ENCODE measurements at regions not wholly inside any gene's neighbourhood (a gene's known extent, or its start where the extent isn't known, plus 50 kb on each side); places are given as distances from the start of the nearest gene placed in this dataset.

DNA sequence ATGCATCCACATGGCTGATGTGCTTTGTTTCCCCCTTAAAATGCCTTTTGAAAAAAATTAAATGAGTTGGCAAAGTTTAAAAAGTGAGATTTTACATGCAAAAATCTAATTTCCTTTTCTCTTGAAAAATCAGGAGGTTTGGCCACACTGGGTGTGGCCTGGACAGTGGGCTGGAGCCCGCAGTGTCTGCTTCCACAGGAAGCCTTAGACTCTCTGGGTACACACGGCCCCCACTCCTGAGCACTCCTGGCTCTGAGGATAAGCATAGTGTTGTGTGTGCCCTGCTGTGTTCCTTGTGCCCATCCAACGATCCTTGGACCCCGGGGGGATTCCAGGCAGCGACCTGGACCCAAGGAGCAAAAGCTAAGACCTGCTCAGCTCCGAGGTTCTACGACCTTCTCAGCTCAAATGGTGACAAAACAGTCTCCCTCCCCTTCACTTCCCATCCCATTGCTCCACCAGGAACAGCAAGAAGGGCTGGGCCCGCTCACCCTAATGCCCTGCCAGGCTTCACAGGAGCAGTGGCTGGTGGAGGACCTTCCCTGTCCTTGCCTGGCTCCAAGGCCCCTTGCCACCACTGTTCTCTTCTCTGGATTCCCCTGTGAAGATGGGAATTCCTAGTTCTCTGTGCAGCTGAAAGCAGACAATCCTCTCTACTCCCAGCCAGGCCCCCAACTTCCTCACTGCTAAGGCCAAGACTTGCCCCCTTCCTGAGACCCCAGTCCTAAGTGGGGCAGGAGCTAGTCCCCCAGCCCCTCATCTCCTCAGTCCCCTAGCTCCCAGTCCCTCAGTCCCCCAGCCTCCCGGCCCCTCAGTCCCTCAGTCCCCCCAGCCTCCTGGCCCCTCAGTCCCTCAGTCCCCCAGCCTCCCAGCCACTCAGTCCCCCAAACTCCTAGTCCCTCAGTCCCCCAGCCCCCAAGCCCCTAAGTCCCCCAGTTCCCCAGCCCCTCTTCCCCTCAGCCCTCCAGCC, 395.8 kb downstream of the PTPRU start:
- peaks cover 40% of the 10 kb centered on the region for H3K4me1 Mint-ChIP-seq
- peak overlapping the region; percentile 71 to 96 (median 72) for H3K27ac Mint-ChIP-seq
- H3K36me3 Mint-ChIP-seq (ENCODE audit: low read depth) = no peaks in the 10 kb centered on the region
- H3K4me3 Mint-ChIP-seq = no peak overlapping the region
- H3K27me3 Mint-ChIP-seq (ENCODE audit: low read depth) = peaks cover 8% of the 10 kb centered on the region
- TF ChIP-seq, protein P1, sequence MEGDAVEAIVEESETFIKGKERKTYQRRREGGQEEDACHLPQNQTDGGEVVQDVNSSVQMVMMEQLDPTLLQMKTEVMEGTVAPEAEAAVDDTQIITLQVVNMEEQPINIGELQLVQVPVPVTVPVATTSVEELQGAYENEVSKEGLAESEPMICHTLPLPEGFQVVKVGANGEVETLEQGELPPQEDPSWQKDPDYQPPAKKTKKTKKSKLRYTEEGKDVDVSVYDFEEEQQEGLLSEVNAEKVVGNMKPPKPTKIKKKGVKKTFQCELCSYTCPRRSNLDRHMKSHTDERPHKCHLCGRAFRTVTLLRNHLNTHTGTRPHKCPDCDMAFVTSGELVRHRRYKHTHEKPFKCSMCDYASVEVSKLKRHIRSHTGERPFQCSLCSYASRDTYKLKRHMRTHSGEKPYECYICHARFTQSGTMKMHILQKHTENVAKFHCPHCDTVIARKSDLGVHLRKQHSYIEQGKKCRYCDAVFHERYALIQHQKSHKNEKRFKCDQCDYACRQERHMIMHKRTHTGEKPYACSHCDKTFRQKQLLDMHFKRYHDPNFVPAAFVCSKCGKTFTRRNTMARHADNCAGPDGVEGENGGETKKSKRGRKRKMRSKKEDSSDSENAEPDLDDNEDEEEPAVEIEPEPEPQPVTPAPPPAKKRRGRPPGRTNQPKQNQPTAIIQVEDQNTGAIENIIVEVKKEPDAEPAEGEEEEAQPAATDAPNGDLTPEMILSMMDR (IDR thresholded peaks at IDR 0.05; ENCODE audit: unreplicated experiment in 3 of 3) = no peak
- H3K9me3 Mint-ChIP-seq = no peaks in the 10 kb centered on the region

DNA sequence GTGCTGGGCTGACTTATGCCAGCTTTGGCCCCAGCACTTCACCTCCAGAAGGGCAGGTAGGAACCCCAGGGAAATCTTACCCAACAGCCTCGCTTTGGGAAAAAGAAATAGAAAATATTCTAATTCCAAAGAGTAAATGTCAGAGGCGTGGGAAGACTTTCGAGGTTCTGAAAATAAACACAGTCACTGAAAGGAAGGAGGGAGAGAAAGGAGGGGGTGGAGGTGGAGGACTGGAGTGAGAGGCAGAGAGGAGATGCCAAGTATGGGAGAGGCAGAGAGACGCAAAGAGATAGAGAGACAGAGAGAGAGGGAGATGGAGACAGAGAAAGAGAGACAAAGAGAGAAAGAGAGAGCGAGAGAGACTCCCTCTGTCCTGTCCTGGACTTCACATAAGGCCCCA, 395.0 kb downstream of the PTPRU start:
- H3K9me3 Mint-ChIP-seq = no peaks in the 10 kb centered on the region
- TF ChIP-seq, protein P1 (IDR thresholded peaks at IDR 0.05; ENCODE audit: unreplicated experiment in 3 of 3) = no peak
- peaks cover 32% of the 10 kb centered on the region for H3K4me1 Mint-ChIP-seq
- H3K4me3 Mint-ChIP-seq = no peak overlapping the region
- no peaks in the 10 kb centered on the region for H3K36me3 Mint-ChIP-seq (ENCODE audit: low read depth)
- peak overlapping the region; percentile 71 to 96 (median 72) for H3K27ac Mint-ChIP-seq
- H3K27me3 Mint-ChIP-seq (ENCODE audit: low read depth) = peaks cover 8% of the 10 kb centered on the region

GRCh38 chr1:29630756-29631155, 394.4 kb downstream of the PTPRU start:
- H3K27me3 Mint-ChIP-seq (ENCODE audit: low read depth) = peaks cover 5% of the 10 kb centered on the region
- TF ChIP-seq, protein P1 (IDR thresholded peaks at IDR 0.05; ENCODE audit: unreplicated experiment in 3 of 3) = no peak
- peak overlapping the region in 2 of 3 experiments; percentile 72 to 96 for H3K27ac Mint-ChIP-seq
- H3K9me3 Mint-ChIP-seq = no peaks in the 10 kb centered on the region
- H3K36me3 Mint-ChIP-seq (ENCODE audit: low read depth) = no peaks in the 10 kb centered on the region
- H3K4me3 Mint-ChIP-seq = no peak overlapping the region
- H3K4me1 Mint-ChIP-seq = peaks cover 32% of the 10 kb centered on the region

GRCh38 chr1:29629814-29630516, 393.6 kb downstream of the PTPRU start:
- TF ChIP-seq, protein P1 (IDR thresholded peaks at IDR 0.05; ENCODE audit: unreplicated experiment in 3 of 3) = no peak
- Mint-ChIP-seq H3K36me3 (ENCODE audit: low read depth) (no peaks in the 10 kb centered on the region), H3K27ac (no peak overlapping the region), H3K4me3 (no peak overlapping the region), H3K9me3 (no peaks in the 10 kb centered on the region), H3K27me3 (ENCODE audit: low read depth) (peaks cover 4% of the 10 kb centered on the region), H3K4me1 (peaks cover 32% of the 10 kb centered on the region)

GRCh38 chr1:29629401-29629800, 393.1 kb downstream of the PTPRU start:
- peaks cover 31% of the 10 kb centered on the region for H3K4me1 Mint-ChIP-seq
- no peaks in the 10 kb centered on the region for H3K36me3 Mint-ChIP-seq (ENCODE audit: low read depth)
- H3K4me3 Mint-ChIP-seq = no peak overlapping the region
- H3K27ac Mint-ChIP-seq = peak overlapping the region in 1 of 3 experiments; percentile 26
- no peaks in the 10 kb centered on the region for H3K9me3 Mint-ChIP-seq
- H3K27me3 Mint-ChIP-seq (ENCODE audit: low read depth) = peaks cover 4% of the 10 kb centered on the region
- TF ChIP-seq, protein P1 (IDR thresholded peaks at IDR 0.05; ENCODE audit: unreplicated experiment in 3 of 3) = no peak
